Body of pancreas (tissue), 4 donors: ENCODE measurements at regions not wholly inside any gene's neighbourhood (a gene's known extent, or its start where the extent isn't known, plus 50 kb on each side); places are given as distances from the start of the nearest gene placed in this dataset.

Experiments
- POLR2A ChIP-seq, 3 donors: fragments of 450-650 bp; IDR thresholded peaks; one replicate each; pipeline ENCODE4 v1.6.1; 2016; ENCODE audit warnings: antibody characterized with exemption in 3 of 3, mild to moderate bottlenecking in 2 of 3
- TF ChIP-seq, protein P1 (sequence below), 7 experiments: fragments of 450-650 bp in 4 of 7; fragments of 200-600 bp in 3 of 7; sonication (generic) in 3 of 7; IDR thresholded peaks; one replicate each; pipeline ENCODE4 v1.5.1; 2016 to 2019; ENCODE audit warnings: antibody characterized with exemption in 7 of 7

DNA sequence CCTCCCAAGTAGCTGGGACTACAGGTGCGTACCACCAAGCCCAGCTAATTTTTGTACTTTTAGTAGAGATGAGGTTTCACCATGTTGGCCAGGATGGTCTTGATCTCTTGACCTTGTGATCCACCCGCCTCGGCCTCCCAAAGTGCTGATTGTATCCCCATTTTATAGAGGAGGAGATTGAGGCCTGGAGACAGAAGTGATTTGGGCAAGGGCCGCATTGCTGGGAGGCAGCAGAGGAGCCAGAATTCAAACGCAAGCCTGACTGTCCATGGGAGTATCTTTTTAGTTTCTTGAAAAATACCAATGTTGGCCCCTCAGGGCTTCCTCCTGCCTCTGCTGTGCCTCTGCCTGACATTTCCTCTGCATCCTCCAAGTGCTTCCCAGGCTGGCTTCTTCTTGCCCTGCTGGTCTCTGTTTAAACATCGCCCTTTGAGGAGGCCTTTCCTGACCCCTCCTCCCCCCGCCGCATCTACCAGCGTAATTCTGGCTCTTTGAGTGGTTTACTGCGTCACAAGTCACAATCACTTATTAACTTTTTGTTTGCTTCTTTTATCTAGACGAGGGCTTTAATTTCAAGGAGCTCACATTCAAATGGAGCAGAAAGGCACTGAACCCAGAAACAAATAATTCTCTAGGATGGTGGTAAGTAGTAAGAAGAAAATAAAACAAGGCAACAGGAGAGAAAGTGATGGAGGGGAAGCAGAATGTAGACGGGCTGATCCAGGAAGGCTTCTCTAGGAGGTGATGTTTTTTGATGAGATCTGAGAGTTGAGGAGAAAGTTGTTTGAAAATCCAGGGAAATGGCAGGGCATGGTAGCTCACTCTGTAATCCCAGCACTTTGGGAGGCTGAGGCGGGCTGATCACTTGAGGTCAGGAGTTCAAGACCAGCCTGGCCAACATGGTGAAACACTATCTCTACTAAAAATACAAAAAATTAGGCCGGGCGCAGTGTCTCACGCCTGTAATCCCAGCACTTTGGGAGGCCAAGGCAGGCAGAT lies 91.0 kb upstream of the MED13L start:
- TF ChIP-seq, protein P1, sequence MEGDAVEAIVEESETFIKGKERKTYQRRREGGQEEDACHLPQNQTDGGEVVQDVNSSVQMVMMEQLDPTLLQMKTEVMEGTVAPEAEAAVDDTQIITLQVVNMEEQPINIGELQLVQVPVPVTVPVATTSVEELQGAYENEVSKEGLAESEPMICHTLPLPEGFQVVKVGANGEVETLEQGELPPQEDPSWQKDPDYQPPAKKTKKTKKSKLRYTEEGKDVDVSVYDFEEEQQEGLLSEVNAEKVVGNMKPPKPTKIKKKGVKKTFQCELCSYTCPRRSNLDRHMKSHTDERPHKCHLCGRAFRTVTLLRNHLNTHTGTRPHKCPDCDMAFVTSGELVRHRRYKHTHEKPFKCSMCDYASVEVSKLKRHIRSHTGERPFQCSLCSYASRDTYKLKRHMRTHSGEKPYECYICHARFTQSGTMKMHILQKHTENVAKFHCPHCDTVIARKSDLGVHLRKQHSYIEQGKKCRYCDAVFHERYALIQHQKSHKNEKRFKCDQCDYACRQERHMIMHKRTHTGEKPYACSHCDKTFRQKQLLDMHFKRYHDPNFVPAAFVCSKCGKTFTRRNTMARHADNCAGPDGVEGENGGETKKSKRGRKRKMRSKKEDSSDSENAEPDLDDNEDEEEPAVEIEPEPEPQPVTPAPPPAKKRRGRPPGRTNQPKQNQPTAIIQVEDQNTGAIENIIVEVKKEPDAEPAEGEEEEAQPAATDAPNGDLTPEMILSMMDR (IDR thresholded peaks at IDR 0.05) = peak in 1 of 7 experiments; percentile 14
- TF ChIP-seq POLR2A (IDR thresholded peaks at IDR 0.05) = peak in 2 of 3 donors; percentile 40 to 72
